Breast epithelium (tissue), 4 donors: ENCODE measurements at regions not wholly inside any gene's neighbourhood (a gene's known extent, or its start where the extent isn't known, plus 50 kb on each side); places are given as distances from the start of the nearest gene placed in this dataset.

Experiments
- DNase-seq, 2 donors: peaks; one replicate each; pipeline ENCODE4 v3.0.0-alpha.2; 2019; ENCODE audit warnings: low spot score in 2 of 2
- H3K27ac ChIP-seq, 2 donors: fragments of 200-600 bp; sonication (generic) in 1 of 2; one replicate each; pipeline ENCODE4 v1.5.1; 2016 to 2019; ENCODE audit warnings: mild to moderate bottlenecking in 1 of 2
- H3K27me3 ChIP-seq, 2 donors: fragments of 200-600 bp; sonication (generic) in 1 of 2; one replicate each; pipeline versions ENCODE4 v1.5.1 to v1.6.0; 2017 to 2019; ENCODE audit warnings: control low read depth in 1 of 2, mild to moderate bottlenecking in 1 of 2
- H3K36me3 ChIP-seq: fragments of 200-600 bp; one replicate; pipeline ENCODE4 v1.5.1; 2019
- H3K4me1 ChIP-seq, 2 donors: fragments of 200-600 bp; sonication (generic); one replicate each; pipeline ENCODE4 v1.5.1; 2016 to 2019; ENCODE audit warnings: control low read depth in 1 of 2
- H3K4me3 ChIP-seq, 3 donors: fragments of 200-600 bp; sonication (generic); 1 replicate in 2 of 3; 2 replicates in 1 of 3; pipeline ENCODE4 v1.5.1; 2016 to 2019; ENCODE audit warnings: mild to moderate bottlenecking in 3 of 3, moderate library complexity in 2 of 3
- H3K9me3 ChIP-seq, 2 donors: fragments of 200-600 bp; sonication (generic) in 1 of 2; one replicate each; pipeline ENCODE4 v1.5.1; 2016 to 2019; ENCODE audit warnings: control low read depth in 1 of 2
- CTCF ChIP-seq, 3 donors: fragments of 450-650 bp; IDR thresholded peaks; one replicate each; pipeline ENCODE4 v1.5.1; 2016 to 2017; ENCODE audit warnings: antibody characterized with exemption in 3 of 3, mild to moderate bottlenecking in 3 of 3, moderate library complexity in 3 of 3
- POLR2A ChIP-seq: fragments of 450-650 bp; IDR thresholded peaks from one replicate; pipeline ENCODE4 v1.6.1; 2016; ENCODE audit warnings: antibody characterized with exemption, mild to moderate bottlenecking, moderate library complexity
- POLR2AphosphoS5 ChIP-seq, 3 donors: sonication (generic); formaldehyde crosslinking; IDR thresholded peaks; one replicate each; pipeline ENCODE4 v1.6.1; 2017; ENCODE audit warnings: antibody characterized with exemption in 3 of 3
- intact Hi-C: fragments of 100-400 bp; cut with DNase I; formaldehyde crosslinking; loops from one replicate; pipeline ENCODE4 v1.15.1; 2023; ENCODE audit warnings: low total_unique reads

- no peaks in the 10 kb centered on the region for H3K9me3 ChIP-seq
- intact Hi-C loops = no loop called here
- H3K27me3 ChIP-seq = no peaks in the 10 kb centered on the region
- no peaks in the 10 kb centered on the region for H3K36me3 ChIP-seq
- TF ChIP-seq POLR2AphosphoS5 (IDR thresholded peaks at IDR 0.05) (no peak), CTCF (IDR thresholded peaks at IDR 0.05) (no peak), POLR2A (no peak)
- H3K4me3 ChIP-seq = no peak overlapping the region
- H3K27ac ChIP-seq = no peak overlapping the region
- H3K4me1 ChIP-seq = no peaks in the 10 kb centered on the region
- no peak for DNase-seq
Observed at GRCh38 chr20:51187261-51187660, 164.4 kb upstream of the KCNG1 start.

- TF ChIP-seq POLR2A (no peak), CTCF (IDR thresholded peaks at IDR 0.05) (no peak), POLR2AphosphoS5 (IDR thresholded peaks at IDR 0.05) (no peak)
- Histone ChIP-seq H3K4me3 (no peak overlapping the region), H3K9me3 (no peaks in the 10 kb centered on the region), H3K36me3 (no peaks in the 10 kb centered on the region), H3K4me1 (no peaks in the 10 kb centered on the region), H3K27ac (no peak overlapping the region), H3K27me3 (no peaks in the 10 kb centered on the region)
- DNase-seq = no peak
- intact Hi-C loops = no loop called here
Observed at GRCh38 chr20:51185861-51186260, 163.0 kb upstream of the KCNG1 start.

- Histone ChIP-seq H3K36me3 (no peaks in the 10 kb centered on the region), H3K4me3 (no peak overlapping the region), H3K9me3 (no peaks in the 10 kb centered on the region), H3K27me3 (no peaks in the 10 kb centered on the region), H3K4me1 (no peaks in the 10 kb centered on the region), H3K27ac (no peak overlapping the region)
- no peak for DNase-seq
- TF ChIP-seq POLR2AphosphoS5 (IDR thresholded peaks at IDR 0.05) (no peak), CTCF (IDR thresholded peaks at IDR 0.05) (no peak)
- intact Hi-C loops = no loop called here
Observed at GRCh38 chr20:51185277-51185676, 162.4 kb upstream of the KCNG1 start.

DNA sequence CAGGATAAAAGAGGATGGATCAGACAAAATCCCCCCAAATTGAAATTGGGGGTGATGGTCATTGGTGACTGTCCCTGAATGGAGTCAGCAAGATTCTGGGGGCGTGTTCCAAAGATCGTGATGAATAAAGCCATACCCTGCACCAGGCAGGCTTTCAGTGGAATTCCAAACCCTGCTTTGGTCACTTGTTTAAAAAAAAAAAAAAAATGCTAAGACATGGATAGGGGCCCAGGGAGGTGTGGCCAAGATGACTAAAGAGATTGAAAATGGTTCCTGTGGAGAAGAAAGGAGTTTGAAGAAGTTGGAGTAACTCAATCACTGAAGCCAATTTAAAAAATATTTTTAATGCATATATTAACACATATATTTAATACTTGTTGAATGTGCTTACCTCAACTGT, 161.4 kb upstream of the KCNG1 start:
- no peak overlapping the region for H3K27ac ChIP-seq
- no peaks in the 10 kb centered on the region for H3K27me3 ChIP-seq
- no peak overlapping the region for H3K4me3 ChIP-seq
- intact Hi-C loops = no loop called here
- no peak for DNase-seq
- H3K4me1 ChIP-seq = no peaks in the 10 kb centered on the region
- no peaks in the 10 kb centered on the region for H3K36me3 ChIP-seq
- TF ChIP-seq POLR2AphosphoS5 (IDR thresholded peaks at IDR 0.05) (no peak), CTCF (IDR thresholded peaks at IDR 0.05) (no peak), POLR2A (no peak)
- no peaks in the 10 kb centered on the region for H3K9me3 ChIP-seq

GRCh38 chr20:51183451-51183850, 160.5 kb upstream of the KCNG1 start:
- TF ChIP-seq CTCF (IDR thresholded peaks at IDR 0.05) = no peak
- DNase-seq = no peak

More at GRCh38 chr20:51183451-51183850, 160.5 kb upstream of the KCNG1 start:
- intact Hi-C loops = no loop called here
- Histone ChIP-seq H3K27ac (no peak overlapping the region), H3K4me1 (no peaks in the 10 kb centered on the region), H3K36me3 (no peaks in the 10 kb centered on the region), H3K9me3 (no peaks in the 10 kb centered on the region), H3K27me3 (no peaks in the 10 kb centered on the region), H3K4me3 (no peak overlapping the region)
